HG03521 (cell line): ENCODE measurements at regions not wholly inside any gene's neighbourhood (a gene's known extent, or its start where the extent isn't known, plus 50 kb on each side); places are given as distances from the start of the nearest gene placed in this dataset.
"Not testable (repeated sequence)": the region's sequence is repeated elsewhere in the genome, so short reads cannot be mapped to it uniquely, and the experiment has no call there.

Source experiments
- ATAC-seq: cut with Tn5 transposase; IDR thresholded peaks from one replicate; pipeline ENCODE4 v1.9.1; 2021; ENCODE audit warnings: mild to moderate bottlenecking, moderate library complexity; ENCODE audit not compliant: unreplicated experiment

- not testable (repeated sequence) for ATAC-seq
Observed at GRCh38 chr1:173394813-173395212, 82.3 kb upstream of the PRDX6 start.

GRCh38 chr1:173395762-173396161 lies 81.4 kb upstream of the PRDX6 start:
- ATAC-seq: no peak

- no peak for ATAC-seq
Observed at GRCh38 chr1:173400387-173400995, 76.6 kb upstream of the PRDX6 start.

GRCh38 chr1:173403996-173404395 lies 73.1 kb upstream of the PRDX6 start:
- no peak for ATAC-seq

- ATAC-seq: no peak
Observed at GRCh38 chr1:173405281-173405680, 71.9 kb upstream of the PRDX6 start.

- no peak for ATAC-seq
Observed at GRCh38 chr1:173405834-173406233, 71.3 kb upstream of the PRDX6 start.

- no peak for ATAC-seq
Observed at GRCh38 chr1:173406783-173407230, 70.3 kb upstream of the PRDX6 start.

- ATAC-seq: no peak
Observed at GRCh38 chr1:173407846-173408245, 69.3 kb upstream of the PRDX6 start.

- no peak for ATAC-seq
Observed at GRCh38 chr1:173408886-173409285, 68.2 kb upstream of the PRDX6 start.

GRCh38 chr1:173409613-173410012 lies 67.5 kb upstream of the PRDX6 start:
- ATAC-seq: no peak

GRCh38 chr1:173410133-173410793 lies 66.9 kb upstream of the PRDX6 start:
- ATAC-seq: no peak

- ATAC-seq: peak; percentile 41
Observed at GRCh38 chr1:173410794-173411236, 66.3 kb upstream of the PRDX6 start.

- ATAC-seq: no peak
Observed at GRCh38 chr1:173411835-173412742, 65.0 kb upstream of the PRDX6 start.

- ATAC-seq: no peak
Observed at GRCh38 chr1:173413271-173413707, 63.8 kb upstream of the PRDX6 start.

GRCh38 chr1:173414136-173414535 lies 63.0 kb upstream of the PRDX6 start:
- ATAC-seq: peak; percentile 46

GRCh38 chr1:173414539-173415226 lies 62.5 kb upstream of the PRDX6 start:
- ATAC-seq: no peak

- no peak for ATAC-seq
Observed at GRCh38 chr1:173415490-173415889, 61.6 kb upstream of the PRDX6 start.

GRCh38 chr1:173415905-173416450 lies 61.2 kb upstream of the PRDX6 start:
- no peak for ATAC-seq

- no peak for ATAC-seq
Observed at GRCh38 chr1:173417563-173417962, 59.6 kb upstream of the PRDX6 start.

GRCh38 chr1:173418107-173418985 lies 58.8 kb upstream of the PRDX6 start:
- ATAC-seq: no peak
